ENCODE measurements at regions not wholly inside any gene's neighbourhood (a gene's known extent, or its start where the extent isn't known, plus 50 kb on each side); places are given as distances from the start of the nearest gene placed in this dataset.

- no peaks in the 10 kb centered on the region for H3K79me2 ChIP-seq (ENCODE audit: insufficient read depth, low read length)
- intact Hi-C loops (cut with micrococcal nuclease) = no loop called here
These were observed 531.9 kb upstream of the CHD1 start for GRCh38 chr5:99460701-99461100.

More at GRCh38 chr5:99460701-99461100, 531.9 kb upstream of the CHD1 start:
- H3K4me1 ChIP-seq (ENCODE audit: control insufficient read depth in 1 of 2, insufficient read depth in 2 of 2, low read length in 2 of 2) = no peaks in the 10 kb centered on the region
- no peak overlapping the region for H3K27ac ChIP-seq (ENCODE audit: low read depth, low read length)
- no peak overlapping the region for H3K9ac ChIP-seq (ENCODE audit: low read length)
- H2AFZ ChIP-seq (ENCODE audit: low read depth, low read length, poor library complexity, severe bottlenecking) = no peak overlapping the region
- ChIA-PET POLR2A (no interaction called here), RAD21 (ENCODE audit: low non-redundant PET in 1 of 2, low total read pairs in 2 of 2, uncharacterized antibody in 2 of 2, unreplicated experiment in 2 of 2) (no interaction called here), CTCF (no interaction called here)
- H3K4me3 ChIP-seq (replicated peaks in 1 of 2; ENCODE audit: low read depth in 1 of 2, low read length in 2 of 2) = no peak overlapping the region
- no peaks in the 10 kb centered on the region for H3K36me3 ChIP-seq (ENCODE audit: control insufficient read depth in 1 of 2, insufficient read depth in 2 of 2, low read length in 2 of 2)
- no peaks in the 10 kb centered on the region for H4K20me1 ChIP-seq (ENCODE audit: insufficient read depth)
- TF ChIP-seq REST (IDR thresholded peaks at IDR 0.05; ENCODE audit: low read depth) = no peak
- TF ChIP-seq ELF1 (IDR thresholded peaks at IDR 0.05; ENCODE audit: borderline replicate concordance, low read depth) = no peak
- no peak for TF ChIP-seq FOSL1 (IDR thresholded peaks at IDR 0.05; ENCODE audit: low read depth)
- TF ChIP-seq POLR2AphosphoS5 (IDR thresholded peaks at IDR 0.05; ENCODE audit: low read depth, low read length) = no peak
- no peak for TF ChIP-seq TCF7L2 (IDR thresholded peaks at IDR 0.05; ENCODE audit: borderline replicate concordance, extremely low read depth, insufficient read depth, insufficient read length)
- TF ChIP-seq JUND (IDR thresholded peaks at IDR 0.05) = no peak
- TF ChIP-seq ZNF274 (IDR thresholded peaks at IDR 0.05; ENCODE audit: low read depth, low read length) = no peak
- TF ChIP-seq SRF (IDR thresholded peaks at IDR 0.05; ENCODE audit: low read depth) = no peak
- H3K9me3 ChIP-seq (ENCODE audit: control insufficient read depth in 1 of 2, insufficient read depth in 1 of 2, low read depth in 1 of 2, low read length in 2 of 2) = no peaks in the 10 kb centered on the region
- DNase-seq (ENCODE audit: low read depth, low spot score) (no peak), ATAC-seq (no peak)
- H3K9me2 ChIP-seq (ENCODE audit: insufficient read depth) = no peaks in the 10 kb centered on the region
- no TSS peak for BruUV-seq (replicated peaks)
- H3K27me3 ChIP-seq (ENCODE audit: insufficient read depth, low read length) = no peaks in the 10 kb centered on the region
- H3K4me2 ChIP-seq (ENCODE audit: low read length) = no peak overlapping the region
